ENCODE measurements at regions not wholly inside any gene's neighbourhood (a gene's known extent, or its start where the extent isn't known, plus 50 kb on each side); places are given as distances from the start of the nearest gene placed in this dataset.
"Not testable (repeated sequence)": the region's sequence is repeated elsewhere in the genome, so short reads cannot be mapped to it uniquely, and the experiment has no call there.

GRCh38 chr12:43198608-43199007, 353.4 kb downstream of the ADAMTS20 start:
- CTCF ChIA-PET, result no interaction called here
- Histone ChIP-seq H3K36me3 (ENCODE audit: insufficient read depth, low read length) (no peaks in the 10 kb centered on the region), H3K9me3 (ENCODE audit: low read length) (no peaks in the 10 kb centered on the region), H3K27ac (ENCODE audit: low read depth, low read length) (no peak overlapping the region), H3K4me3 (ENCODE audit: low read length) (no peak overlapping the region), H3K4me1 (ENCODE audit: insufficient read depth, low read length) (no peaks in the 10 kb centered on the region), H3K27me3 (ENCODE audit: insufficient read depth, low read length, poor library complexity, severe bottlenecking) (no peaks in the 10 kb centered on the region)
- no peak for DNase-seq
- H3K27ac Mint-ChIP-seq, result peak overlapping the region in 1 of 8 donors; percentile 82
- H3K9me3 Mint-ChIP-seq, result peaks cover 0 to 14% (median 4%) of the 10 kb centered on the region in 5 donors
- H3K4me1 Mint-ChIP-seq, result no peaks in the 10 kb centered on the region
- no peak overlapping the region for H3K4me3 Mint-ChIP-seq
- H3K36me3 Mint-ChIP-seq, result no peaks in the 10 kb centered on the region
- POLR2A ChIA-PET, result no interaction called here
- no peaks in the 10 kb centered on the region for H3K27me3 Mint-ChIP-seq

DNA sequence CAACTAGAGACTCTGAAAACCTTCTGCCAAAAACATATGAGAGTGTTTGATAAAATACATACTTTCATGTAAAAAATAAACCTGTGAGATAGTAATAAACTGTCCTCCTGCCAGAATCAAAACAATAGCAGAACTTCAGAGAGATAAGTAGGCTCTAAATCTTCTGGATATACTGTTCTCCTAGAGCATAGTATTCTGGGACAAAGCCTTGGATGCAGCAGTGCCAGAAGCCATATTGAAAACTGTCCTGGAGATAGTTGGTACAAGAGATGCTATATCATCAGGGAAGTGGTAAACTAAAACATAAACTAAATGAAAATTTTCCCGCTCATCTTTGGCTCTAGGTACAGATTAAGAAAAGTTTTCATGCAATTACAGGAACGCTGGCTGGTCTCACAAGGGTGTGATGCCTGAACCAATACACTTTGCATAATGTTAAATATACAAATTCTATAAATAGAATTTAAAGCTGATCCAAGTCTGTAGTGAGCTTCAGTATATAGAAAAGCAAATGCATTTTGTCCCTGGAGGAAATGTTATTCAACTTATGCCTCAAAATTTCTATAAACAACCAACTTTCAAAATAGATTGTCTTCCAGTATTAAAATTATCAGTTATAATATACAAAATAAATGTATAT, 355.6 kb downstream of the ADAMTS20 start:
- Mint-ChIP-seq H3K27me3 (peaks cover 0 to 1% of the 10 kb centered on the region in 2 donors), H3K9me3 (peaks cover 0 to 22% (median 0%) of the 10 kb centered on the region in 5 donors), H3K4me1 (no peaks in the 10 kb centered on the region), H3K36me3 (no peaks in the 10 kb centered on the region), H3K4me3 (no peak overlapping the region), H3K27ac (no peak overlapping the region)
- no peaks in the 10 kb centered on the region for H3K9me3 ChIP-seq (ENCODE audit: low read length)
- no peak overlapping the region for H3K27ac ChIP-seq (ENCODE audit: low read depth, low read length)
- POLR2A ChIA-PET, result no interaction called here
- no peak for DNase-seq
- H3K27me3 ChIP-seq (ENCODE audit: insufficient read depth, low read length, poor library complexity, severe bottlenecking), result no peaks in the 10 kb centered on the region
- no peaks in the 10 kb centered on the region for H3K36me3 ChIP-seq (ENCODE audit: insufficient read depth, low read length)
- CTCF ChIA-PET, result no interaction called here
- H3K4me1 ChIP-seq (ENCODE audit: insufficient read depth, low read length), result no peaks in the 10 kb centered on the region
- H3K4me3 ChIP-seq (ENCODE audit: low read length), result no peak overlapping the region

- CTCF ChIA-PET; DNase-seq; H3K4me1 ChIP-seq (ENCODE audit: insufficient read depth, low read length); H3K27ac Mint-ChIP-seq; H3K4me1 Mint-ChIP-seq; H3K9me3 ChIP-seq (ENCODE audit: low read length); H3K4me3 Mint-ChIP-seq; H3K27me3 Mint-ChIP-seq; H3K27me3 ChIP-seq (ENCODE audit: insufficient read depth, low read length, poor library complexity, severe bottlenecking); POLR2A ChIA-PET; H3K27ac ChIP-seq (ENCODE audit: low read depth, low read length); H3K36me3 Mint-ChIP-seq; H3K4me3 ChIP-seq (ENCODE audit: low read length); H3K36me3 ChIP-seq (ENCODE audit: insufficient read depth, low read length): not testable (repeated sequence)
- peaks cover 0 to 15% (median 6%) of the 10 kb centered on the region in 5 donors for H3K9me3 Mint-ChIP-seq
These were observed 358.9 kb downstream of the ADAMTS20 start for GRCh38 chr12:43193096-43193495.

GRCh38 chr12:43192442-43192841, 359.6 kb downstream of the ADAMTS20 start:
- POLR2A ChIA-PET; H3K36me3 Mint-ChIP-seq; DNase-seq; H3K36me3 ChIP-seq (ENCODE audit: insufficient read depth, low read length); H3K4me3 ChIP-seq (ENCODE audit: low read length); H3K9me3 ChIP-seq (ENCODE audit: low read length); H3K4me1 ChIP-seq (ENCODE audit: insufficient read depth, low read length); H3K27me3 ChIP-seq (ENCODE audit: insufficient read depth, low read length, poor library complexity, severe bottlenecking); H3K27ac Mint-ChIP-seq; CTCF ChIA-PET; H3K27ac ChIP-seq (ENCODE audit: low read depth, low read length); H3K4me1 Mint-ChIP-seq; H3K4me3 Mint-ChIP-seq; H3K27me3 Mint-ChIP-seq: not testable (repeated sequence)
- peaks cover 0 to 20% (median 6%) of the 10 kb centered on the region in 5 donors for H3K9me3 Mint-ChIP-seq

GRCh38 chr12:43180242-43180641, 371.8 kb downstream of the ADAMTS20 start:
- Mint-ChIP-seq H3K27me3 (no peaks in the 10 kb centered on the region), H3K4me1 (no peaks in the 10 kb centered on the region), H3K27ac (no peak overlapping the region), H3K4me3 (no peak overlapping the region), H3K9me3 (peaks cover 6 to 15% (median 8%) of the 10 kb centered on the region in 5 donors), H3K36me3 (no peaks in the 10 kb centered on the region)
- Histone ChIP-seq H3K27me3 (ENCODE audit: insufficient read depth, low read length, poor library complexity, severe bottlenecking) (no peaks in the 10 kb centered on the region), H3K4me1 (ENCODE audit: insufficient read depth, low read length) (no peaks in the 10 kb centered on the region), H3K9me3 (ENCODE audit: low read length) (no peaks in the 10 kb centered on the region), H3K4me3 (ENCODE audit: low read length) (no peak overlapping the region), H3K36me3 (ENCODE audit: insufficient read depth, low read length) (no peaks in the 10 kb centered on the region), H3K27ac (ENCODE audit: low read depth, low read length) (no peak overlapping the region)
- ChIA-PET CTCF (no interaction called here), POLR2A (no interaction called here)
- DNase-seq, result no peak

DNA sequence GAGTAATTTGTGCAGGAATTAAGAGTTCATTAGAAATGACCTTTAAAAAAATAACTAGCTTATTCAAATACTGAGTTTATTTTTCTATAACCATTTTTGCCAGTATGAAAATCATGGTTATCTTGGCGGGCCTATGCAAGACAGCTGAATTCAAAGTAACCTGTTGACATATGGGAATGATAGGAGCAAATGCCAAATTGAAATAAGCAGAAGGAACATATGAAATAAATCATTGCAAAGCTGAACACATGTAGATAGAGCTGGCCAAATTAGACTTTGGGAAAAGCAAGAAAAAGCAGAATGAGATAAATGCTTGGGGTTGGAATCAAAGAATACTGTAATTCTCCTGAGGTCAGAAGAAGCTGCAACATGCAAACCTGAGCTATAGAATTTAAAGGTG, 372.5 kb downstream of the ADAMTS20 start:
- no peak overlapping the region for H3K27ac ChIP-seq (ENCODE audit: low read depth, low read length)
- no peaks in the 10 kb centered on the region for H3K36me3 ChIP-seq (ENCODE audit: insufficient read depth, low read length)
- H3K4me1 ChIP-seq (ENCODE audit: insufficient read depth, low read length), result no peaks in the 10 kb centered on the region
- DNase-seq, result no peak
- Mint-ChIP-seq H3K36me3 (no peaks in the 10 kb centered on the region), H3K27me3 (no peaks in the 10 kb centered on the region), H3K4me3 (no peak overlapping the region), H3K9me3 (peaks cover 6 to 10% (median 8%) of the 10 kb centered on the region in 5 donors), H3K4me1 (no peaks in the 10 kb centered on the region), H3K27ac (no peak overlapping the region)
- CTCF ChIA-PET, result no interaction called here
- no peaks in the 10 kb centered on the region for H3K27me3 ChIP-seq (ENCODE audit: insufficient read depth, low read length, poor library complexity, severe bottlenecking)
- no peaks in the 10 kb centered on the region for H3K9me3 ChIP-seq (ENCODE audit: low read length)
- no peak overlapping the region for H3K4me3 ChIP-seq (ENCODE audit: low read length)
- POLR2A ChIA-PET, result no interaction called here

- H3K4me1 Mint-ChIP-seq, result no peaks in the 10 kb centered on the region
- H3K4me3 Mint-ChIP-seq, result no peak overlapping the region
- H3K27ac Mint-ChIP-seq, result no peak overlapping the region
- no peak overlapping the region for H3K4me3 ChIP-seq (ENCODE audit: low read length)
- no peaks in the 10 kb centered on the region for H3K36me3 Mint-ChIP-seq
- POLR2A ChIA-PET, result no interaction called here
- peaks cover 0 to 4% (median 0%) of the 10 kb centered on the region in 5 donors for H3K9me3 Mint-ChIP-seq
- no peaks in the 10 kb centered on the region for H3K9me3 ChIP-seq (ENCODE audit: low read length)
- H3K27ac ChIP-seq (ENCODE audit: low read depth, low read length), result no peak overlapping the region
- CTCF ChIA-PET, result no interaction called here
- H3K27me3 Mint-ChIP-seq, result no peaks in the 10 kb centered on the region
- no peaks in the 10 kb centered on the region for H3K4me1 ChIP-seq (ENCODE audit: insufficient read depth, low read length)
- H3K36me3 ChIP-seq (ENCODE audit: insufficient read depth, low read length), result no peaks in the 10 kb centered on the region
- no peaks in the 10 kb centered on the region for H3K27me3 ChIP-seq (ENCODE audit: insufficient read depth, low read length, poor library complexity, severe bottlenecking)
- no peak for DNase-seq
These were observed 374.7 kb downstream of the ADAMTS20 start for GRCh38 chr12:43177276-43177675.

- ChIA-PET CTCF (no interaction called here), POLR2A (no interaction called here)
- no peaks in the 10 kb centered on the region for H3K36me3 ChIP-seq (ENCODE audit: insufficient read depth, low read length)
- no peak overlapping the region for H3K4me3 ChIP-seq (ENCODE audit: low read length)
- Mint-ChIP-seq H3K27me3 (no peaks in the 10 kb centered on the region), H3K4me3 (no peak overlapping the region), H3K27ac (no peak overlapping the region), H3K36me3 (no peaks in the 10 kb centered on the region), H3K4me1 (no peaks in the 10 kb centered on the region), H3K9me3 (peaks cover 0 to 5% (median 2%) of the 10 kb centered on the region in 5 donors)
- no peaks in the 10 kb centered on the region for H3K4me1 ChIP-seq (ENCODE audit: insufficient read depth, low read length)
- H3K27ac ChIP-seq (ENCODE audit: low read depth, low read length), result no peak overlapping the region
- no peak for DNase-seq
- no peaks in the 10 kb centered on the region for H3K9me3 ChIP-seq (ENCODE audit: low read length)
- H3K27me3 ChIP-seq (ENCODE audit: insufficient read depth, low read length, poor library complexity, severe bottlenecking), result no peaks in the 10 kb centered on the region
These were observed 382.8 kb downstream of the ADAMTS20 start for GRCh38 chr12:43169115-43169681.
